Activated CD8-positive, alpha-beta T cell treated with anti-CD3 and anti-CD28 coated beads for 36 hours (primary cell): ENCODE measurements at regions not wholly inside any gene's neighbourhood (a gene's known extent, or its start where the extent isn't known, plus 50 kb on each side); places are given as distances from the start of the nearest gene placed in this dataset.

Experiments used
- ATAC-seq: fragments of 200-7000 bp; cut with Tn5 transposase; one replicate; pipeline ENCODE4 v1.10.0; 2021; ENCODE audit warnings: mild to moderate bottlenecking, moderate library complexity
- CTCF ChIA-PET: fragments of 350-600 bp; sonication (Branson Sonifier 250); formaldehyde crosslinking; loops from one replicate; lab custom pipeline; 2021; ENCODE audit warnings: antibody characterized with exemption; lab: Charles Lee
- POLR2A ChIA-PET: fragments of 350-600 bp; sonication (Branson Sonifier 250); formaldehyde crosslinking; loops from one replicate; lab custom pipeline; 2021; ENCODE audit warnings: antibody characterized with exemption; lab: Charles Lee
- DNase-seq: peaks from one replicate; pipeline ENCODE4 v3.0.0-alpha.2; 2020
- H3K27ac Mint-ChIP-seq: one replicate; pipeline ENCODE4 v1.8.0; 2021; ENCODE audit warnings: mild to moderate bottlenecking, mixed read lengths
- H3K27me3 Mint-ChIP-seq: one replicate; pipeline ENCODE4 v1.8.0; 2021; ENCODE audit warnings: mixed read lengths
- H3K36me3 Mint-ChIP-seq: one replicate; pipeline ENCODE4 v1.8.0; 2021; ENCODE audit warnings: low read depth, mixed read lengths
- H3K4me1 Mint-ChIP-seq: one replicate; pipeline ENCODE4 v1.8.0; 2021; ENCODE audit warnings: low read depth, mixed read lengths
- H3K4me3 Mint-ChIP-seq: one replicate; pipeline ENCODE4 v1.8.0; 2021; ENCODE audit warnings: mild to moderate bottlenecking, moderate library complexity, mixed read lengths
- H3K9me3 Mint-ChIP-seq: one replicate; pipeline ENCODE4 v1.8.0; 2021; ENCODE audit warnings: mixed read lengths
- intact Hi-C: fragments of 100-400 bp; cut with micrococcal nuclease; formaldehyde crosslinking; loops from one replicate; pipeline ENCODE4 v1.10.0; 2022
- TF ChIP-seq, protein P1 (sequence below): fragments of 200-600 bp; IDR thresholded peaks from one replicate; pipeline ENCODE4 v1.8.0; 2022; ENCODE audit warnings: antibody characterized with exemption, mild to moderate bottlenecking

DNA sequence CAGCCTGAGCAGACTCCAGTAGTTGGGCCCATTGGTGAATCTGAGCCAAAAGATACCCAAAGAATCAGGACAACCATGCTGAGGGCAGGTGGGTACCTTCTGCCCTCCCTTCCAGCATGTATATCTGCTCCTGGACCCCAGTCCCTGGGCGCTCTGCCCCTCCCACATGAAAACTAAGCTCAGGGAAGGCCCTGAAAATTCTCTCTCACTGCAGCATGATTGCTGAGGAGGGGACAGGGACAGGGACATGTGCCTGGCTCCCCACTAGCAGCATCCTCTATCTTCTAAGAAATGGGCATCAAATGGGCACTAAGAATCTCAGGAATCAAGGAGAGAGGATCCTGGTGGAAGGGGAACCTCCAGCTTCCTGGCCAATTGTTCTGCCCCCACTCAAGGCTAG lies 446.0 kb downstream of the MATN1 start:
- TF ChIP-seq, protein P1, sequence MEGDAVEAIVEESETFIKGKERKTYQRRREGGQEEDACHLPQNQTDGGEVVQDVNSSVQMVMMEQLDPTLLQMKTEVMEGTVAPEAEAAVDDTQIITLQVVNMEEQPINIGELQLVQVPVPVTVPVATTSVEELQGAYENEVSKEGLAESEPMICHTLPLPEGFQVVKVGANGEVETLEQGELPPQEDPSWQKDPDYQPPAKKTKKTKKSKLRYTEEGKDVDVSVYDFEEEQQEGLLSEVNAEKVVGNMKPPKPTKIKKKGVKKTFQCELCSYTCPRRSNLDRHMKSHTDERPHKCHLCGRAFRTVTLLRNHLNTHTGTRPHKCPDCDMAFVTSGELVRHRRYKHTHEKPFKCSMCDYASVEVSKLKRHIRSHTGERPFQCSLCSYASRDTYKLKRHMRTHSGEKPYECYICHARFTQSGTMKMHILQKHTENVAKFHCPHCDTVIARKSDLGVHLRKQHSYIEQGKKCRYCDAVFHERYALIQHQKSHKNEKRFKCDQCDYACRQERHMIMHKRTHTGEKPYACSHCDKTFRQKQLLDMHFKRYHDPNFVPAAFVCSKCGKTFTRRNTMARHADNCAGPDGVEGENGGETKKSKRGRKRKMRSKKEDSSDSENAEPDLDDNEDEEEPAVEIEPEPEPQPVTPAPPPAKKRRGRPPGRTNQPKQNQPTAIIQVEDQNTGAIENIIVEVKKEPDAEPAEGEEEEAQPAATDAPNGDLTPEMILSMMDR: no peak
- ChIA-PET CTCF (no interaction called here), POLR2A (no interaction called here)
- DNase-seq (no peak), ATAC-seq (no peak)
- Mint-ChIP-seq H3K9me3 (no peaks in the 10 kb centered on the region), H3K36me3 (no peaks in the 10 kb centered on the region), H3K27me3 (no peaks in the 10 kb centered on the region), H3K4me3 (no peak overlapping the region), H3K27ac (no peak overlapping the region), H3K4me1 (peaks cover 2% of the 10 kb centered on the region)
- intact Hi-C loops: no loop called here

DNA sequence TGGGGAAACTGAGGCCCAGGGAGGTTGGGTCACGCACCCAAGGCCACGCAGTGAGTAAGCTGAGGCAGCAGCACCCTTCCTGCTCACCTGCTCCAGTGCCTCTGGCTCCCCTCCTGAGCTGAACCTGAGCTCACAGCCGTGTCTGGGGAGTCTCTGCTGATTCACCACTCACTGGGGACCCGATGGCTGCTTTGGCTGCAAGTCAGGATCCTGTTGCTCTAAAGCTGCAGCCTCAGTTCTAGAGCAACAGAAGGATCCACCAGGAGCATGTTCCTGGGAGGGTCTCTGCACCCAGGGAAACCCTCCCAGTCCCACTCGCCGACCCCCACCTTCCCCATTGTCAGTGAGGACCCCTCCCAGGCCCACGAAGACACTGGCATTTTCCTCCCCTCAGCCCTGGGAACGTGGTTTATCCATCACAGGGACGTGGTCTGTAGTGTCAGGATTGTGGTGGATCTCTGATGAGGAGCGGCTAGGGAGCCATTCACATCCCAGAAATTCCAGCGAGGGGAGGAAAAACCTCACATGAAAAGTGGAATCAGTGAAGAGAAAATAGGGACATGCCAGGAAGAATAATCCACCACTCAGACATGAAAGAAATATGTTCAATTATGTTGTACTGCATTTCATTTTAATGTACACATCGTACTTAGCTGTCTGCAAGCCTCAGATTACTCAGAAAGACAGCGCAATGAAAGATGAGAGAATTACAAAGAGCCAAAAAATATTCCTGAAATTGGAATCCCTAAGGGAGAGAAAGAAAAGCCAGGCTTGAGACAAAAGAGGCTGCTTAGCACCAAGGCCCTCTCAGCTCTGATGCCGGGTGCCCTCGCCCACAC lies 447.2 kb downstream of the MATN1 start:
- intact Hi-C loops: no loop called here
- TF ChIP-seq, protein P1: no peak
- peaks cover 1% of the 10 kb centered on the region for H3K27me3 Mint-ChIP-seq
- H3K4me1 Mint-ChIP-seq: no peaks in the 10 kb centered on the region
- DNase-seq: no peak
- no peak for ATAC-seq
- no peak overlapping the region for H3K27ac Mint-ChIP-seq
- H3K36me3 Mint-ChIP-seq: no peaks in the 10 kb centered on the region
- H3K4me3 Mint-ChIP-seq: no peak overlapping the region
- CTCF ChIA-PET: no interaction called here
- POLR2A ChIA-PET: no interaction called here
- no peaks in the 10 kb centered on the region for H3K9me3 Mint-ChIP-seq

DNA sequence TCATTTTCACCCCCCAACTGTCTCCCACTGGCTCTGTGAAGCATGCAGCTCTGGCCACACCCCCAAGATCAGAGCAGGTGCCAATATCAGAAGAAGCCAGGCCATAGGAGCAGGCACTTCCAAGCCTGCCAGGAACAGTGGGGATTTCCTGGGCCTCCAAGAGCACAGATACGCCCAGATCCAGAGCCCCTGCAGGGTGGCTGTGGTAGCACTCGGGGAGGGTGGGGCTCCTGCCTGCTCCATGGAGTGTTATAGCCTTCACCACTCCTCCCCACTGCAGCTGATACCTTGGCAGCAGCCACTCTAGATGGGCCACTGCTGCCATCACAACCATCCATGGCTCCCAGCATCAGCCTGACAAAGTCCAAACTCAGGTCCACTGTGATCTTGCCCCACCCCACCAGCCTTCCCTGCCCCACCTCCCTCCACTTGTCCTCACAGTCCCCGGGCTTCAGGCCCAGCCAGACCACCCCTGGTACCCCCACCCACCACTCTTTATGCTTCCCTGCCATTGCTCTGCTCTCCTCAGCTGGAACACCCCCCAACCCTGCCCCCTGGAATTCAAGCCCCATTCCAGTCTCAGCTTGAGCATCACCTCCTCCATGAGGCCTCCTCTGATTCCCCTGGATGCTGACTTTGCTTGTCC lies 448.3 kb downstream of the MATN1 start:
- intact Hi-C loops: no loop called here
- H3K27me3 Mint-ChIP-seq: peaks cover 1% of the 10 kb centered on the region
- no peak overlapping the region for H3K4me3 Mint-ChIP-seq
- no peak for DNase-seq
- H3K36me3 Mint-ChIP-seq: no peaks in the 10 kb centered on the region
- ATAC-seq: no peak
- H3K27ac Mint-ChIP-seq: no peak overlapping the region
- POLR2A ChIA-PET: no interaction called here
- CTCF ChIA-PET: no interaction called here
- no peaks in the 10 kb centered on the region for H3K4me1 Mint-ChIP-seq
- TF ChIP-seq, protein P1: no peak
- no peaks in the 10 kb centered on the region for H3K9me3 Mint-ChIP-seq

DNA sequence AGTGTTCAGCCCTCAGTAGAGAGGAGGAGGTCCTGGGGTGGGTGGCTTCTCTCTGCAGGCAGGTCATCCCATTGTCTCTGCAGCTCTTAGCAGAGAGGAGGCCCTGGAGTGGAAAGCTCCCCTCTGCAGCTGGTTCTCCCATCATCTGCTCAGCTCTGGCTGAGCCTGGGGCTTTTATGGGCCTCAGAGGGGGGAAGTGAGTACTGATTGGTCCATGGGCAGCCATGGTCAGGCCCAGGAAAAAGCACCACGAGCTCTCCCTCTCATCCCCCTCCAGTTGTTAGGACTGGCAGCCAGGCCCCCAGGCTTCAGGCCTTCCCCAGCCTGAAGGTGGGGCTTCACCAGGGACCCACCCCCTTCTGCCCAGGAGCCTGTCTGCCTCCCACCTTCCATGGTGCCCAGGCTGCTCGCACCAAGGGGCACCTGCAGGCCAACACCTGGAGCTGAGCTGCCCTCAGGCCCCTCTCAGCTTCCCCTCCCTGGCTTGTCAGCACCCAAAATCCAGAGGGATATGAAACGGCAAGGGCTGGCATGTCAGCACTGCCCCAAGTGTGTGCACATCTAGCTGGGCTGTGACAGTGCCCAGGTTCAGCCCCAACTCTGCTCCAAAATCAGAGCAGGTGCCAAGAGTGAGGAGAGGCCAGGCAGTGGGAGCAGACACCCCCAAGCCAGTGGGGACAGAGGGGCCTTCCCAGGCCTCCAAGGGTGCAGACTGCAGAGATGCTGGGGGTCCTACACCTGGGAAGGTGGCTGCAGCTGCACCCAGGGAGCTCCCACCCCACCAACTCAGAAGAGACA lies 449.0 kb downstream of the MATN1 start:
- peaks cover 1% of the 10 kb centered on the region for H3K27me3 Mint-ChIP-seq
- intact Hi-C loops: no loop called here
- H3K36me3 Mint-ChIP-seq: no peaks in the 10 kb centered on the region
- no peak overlapping the region for H3K27ac Mint-ChIP-seq
- no peak for ATAC-seq
- H3K4me1 Mint-ChIP-seq: no peaks in the 10 kb centered on the region
- H3K9me3 Mint-ChIP-seq: no peaks in the 10 kb centered on the region
- no peak overlapping the region for H3K4me3 Mint-ChIP-seq
- POLR2A ChIA-PET: no interaction called here
- TF ChIP-seq, protein P1: no peak
- CTCF ChIA-PET: no interaction called here
- DNase-seq: no peak

DNA sequence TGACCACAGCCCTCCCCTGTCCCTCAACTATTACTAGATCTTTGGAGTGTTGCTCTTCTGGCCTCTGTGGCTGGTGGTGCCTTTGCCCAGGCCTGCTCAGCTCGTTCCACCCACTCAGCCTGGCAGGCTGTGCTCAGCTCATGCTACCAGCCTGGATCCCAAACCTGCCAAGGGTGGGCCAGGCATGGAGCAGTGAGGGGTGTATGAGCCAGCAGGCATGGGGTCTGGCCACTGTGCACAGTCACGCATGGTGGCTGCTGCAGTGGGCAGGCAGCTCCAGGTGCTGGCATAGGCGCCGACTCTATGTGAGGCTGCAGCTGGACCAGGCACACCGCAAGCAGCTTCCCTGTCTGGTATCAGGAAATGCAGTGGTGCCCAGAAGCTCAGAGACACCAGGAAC lies 449.9 kb downstream of the MATN1 start:
- Mint-ChIP-seq H3K27me3 (peaks cover 1% of the 10 kb centered on the region), H3K36me3 (no peaks in the 10 kb centered on the region), H3K4me3 (no peak overlapping the region), H3K4me1 (no peaks in the 10 kb centered on the region), H3K9me3 (no peaks in the 10 kb centered on the region), H3K27ac (no peak overlapping the region)
- DNase-seq (no peak), ATAC-seq (no peak)
- TF ChIP-seq, protein P1: no peak
- CTCF ChIA-PET: no interaction called here
- POLR2A ChIA-PET: no interaction called here
- intact Hi-C loops: no loop called here
